ENCODE measurements at regions not wholly inside any gene's neighbourhood (a gene's known extent, or its start where the extent isn't known, plus 50 kb on each side); places are given as distances from the start of the nearest gene placed in this dataset.

- DNase-seq, result no peak
- Mint-ChIP-seq H3K4me3 (no peak overlapping the region), H3K27ac (no peak overlapping the region), H3K9me3 (no peaks in the 10 kb centered on the region), H3K4me1 (no peaks in the 10 kb centered on the region), H3K27me3 (ENCODE audit: low read depth in 2 of 2) (no peaks in the 10 kb centered on the region), H3K36me3 (no peaks in the 10 kb centered on the region)
- 94% methylated on average over 4 of the region's 4 CpGs for WGBS (ENCODE audit: insufficient coverage)
- intact Hi-C loops (cut with micrococcal nuclease), result no loop called here
- no peak overlapping the region for H3K4me3 ChIP-seq (ENCODE audit: low read length)
- no peak overlapping the region for H3K27ac ChIP-seq (ENCODE audit: low read length)
- no peaks in the 10 kb centered on the region for H3K9me3 ChIP-seq (ENCODE audit: control insufficient read depth, insufficient read depth, low read length)
- no peaks in the 10 kb centered on the region for H3K36me3 ChIP-seq (ENCODE audit: control insufficient read depth, insufficient read depth, low read length)
- TF ChIP-seq CTCF (IDR thresholded peaks at IDR 0.05), result no peak
- H3K27me3 ChIP-seq (ENCODE audit: control insufficient read depth, insufficient read depth, low read length), result no peaks in the 10 kb centered on the region
- ATAC-seq, result no peak
- no peaks in the 10 kb centered on the region for H3K4me1 ChIP-seq (ENCODE audit: control insufficient read depth, insufficient read depth, low read length)
Measured at GRCh38 chr4:177052211-177052934, 257.3 kb upstream of the NEIL3 start.

- Mint-ChIP-seq H3K4me3 (no peak overlapping the region), H3K27me3 (ENCODE audit: low read depth in 2 of 2) (no peaks in the 10 kb centered on the region), H3K9me3 (peaks cover 2% of the 10 kb centered on the region in 2 donors), H3K4me1 (no peaks in the 10 kb centered on the region), H3K36me3 (no peaks in the 10 kb centered on the region), H3K27ac (no peak overlapping the region)
- H3K27me3 ChIP-seq (ENCODE audit: control insufficient read depth, insufficient read depth, low read length), result no peaks in the 10 kb centered on the region
- intact Hi-C loops (cut with micrococcal nuclease), result no loop called here
- no peaks in the 10 kb centered on the region for H3K4me1 ChIP-seq (ENCODE audit: control insufficient read depth, insufficient read depth, low read length)
- H3K27ac ChIP-seq (ENCODE audit: low read length), result no peak overlapping the region
- DNase-seq (no peak), ATAC-seq (no peak)
- no peak for TF ChIP-seq CTCF (IDR thresholded peaks at IDR 0.05)
- no peaks in the 10 kb centered on the region for H3K36me3 ChIP-seq (ENCODE audit: control insufficient read depth, insufficient read depth, low read length)
- 77% methylated on average over 2 of the region's 2 CpGs for WGBS (ENCODE audit: insufficient coverage)
- H3K9me3 ChIP-seq (ENCODE audit: control insufficient read depth, insufficient read depth, low read length), result no peaks in the 10 kb centered on the region
- H3K4me3 ChIP-seq (ENCODE audit: low read length), result no peak overlapping the region
Measured at GRCh38 chr4:177057186-177057585, 252.5 kb upstream of the NEIL3 start.

DNA sequence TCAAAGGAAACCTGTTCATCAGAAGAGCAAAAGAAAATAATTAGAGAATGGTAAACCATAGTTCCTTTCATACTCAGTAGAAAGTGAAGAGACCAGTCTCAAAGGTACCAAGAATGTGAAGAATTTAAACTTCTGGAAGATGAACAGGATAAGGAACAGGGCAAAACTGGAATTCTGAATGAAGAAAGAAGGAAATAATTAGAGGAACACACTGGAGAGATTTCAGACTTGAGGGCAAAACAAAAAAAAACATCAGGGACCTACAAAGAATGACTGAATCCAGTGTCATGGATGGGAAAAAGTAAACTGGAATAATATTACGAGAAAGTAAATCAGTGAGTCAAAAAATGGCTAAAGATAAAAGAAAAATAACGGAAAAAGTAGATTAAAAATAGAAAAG, 245.6 kb upstream of the NEIL3 start:
- no peaks in the 10 kb centered on the region for H3K27me3 Mint-ChIP-seq (ENCODE audit: low read depth in 2 of 2)
- ATAC-seq (no peak), DNase-seq (no peak)
- intact Hi-C loops (cut with micrococcal nuclease), result no loop called here
- peaks cover 4 to 5% of the 10 kb centered on the region in 2 donors for H3K9me3 Mint-ChIP-seq
- Histone ChIP-seq H3K27me3 (ENCODE audit: control insufficient read depth, insufficient read depth, low read length) (no peaks in the 10 kb centered on the region), H3K4me3 (ENCODE audit: low read length) (no peak overlapping the region), H3K27ac (ENCODE audit: low read length) (no peak overlapping the region), H3K4me1 (ENCODE audit: control insufficient read depth, insufficient read depth, low read length) (no peaks in the 10 kb centered on the region), H3K9me3 (ENCODE audit: control insufficient read depth, insufficient read depth, low read length) (no peaks in the 10 kb centered on the region), H3K36me3 (ENCODE audit: control insufficient read depth, insufficient read depth, low read length) (no peaks in the 10 kb centered on the region)
- H3K27ac Mint-ChIP-seq, result no peak overlapping the region
- H3K36me3 Mint-ChIP-seq, result no peaks in the 10 kb centered on the region
- no peak for TF ChIP-seq CTCF (IDR thresholded peaks at IDR 0.05)
- no CpG with 5 or more reads among the region's 2 CpGs for WGBS (ENCODE audit: insufficient coverage)
- H3K4me1 Mint-ChIP-seq, result no peaks in the 10 kb centered on the region
- no peak overlapping the region for H3K4me3 Mint-ChIP-seq

All from natural killer cell (primary cell).